Urinary bladder (tissue), 3 donors: ENCODE measurements at regions not wholly inside any gene's neighbourhood (a gene's known extent, or its start where the extent isn't known, plus 50 kb on each side); places are given as distances from the start of the nearest gene placed in this dataset.

Experiments used
- DNase-seq: peaks from one replicate; pipeline ENCODE4 v3.0.0-alpha.2; 2015; ENCODE audit errors: extremely low spot score
- H3K27ac ChIP-seq: one replicate; pipeline ENCODE4 v1.5.1; 2013; ENCODE audit warnings: low read depth, mild to moderate bottlenecking, moderate library complexity
- H3K36me3 ChIP-seq: one replicate; pipeline ENCODE4 v1.6.1; 2013; ENCODE audit warnings: mild to moderate bottlenecking, moderate library complexity; ENCODE audit not compliant: insufficient read depth
- H3K4me1 ChIP-seq: one replicate; pipeline ENCODE4 v1.6.1; 2013; ENCODE audit warnings: mild to moderate bottlenecking, moderate library complexity; ENCODE audit not compliant: insufficient read depth
- H3K4me3 ChIP-seq: one replicate; pipeline ENCODE4 v1.5.1; 2013; ENCODE audit warnings: low read depth, low read length
- WGBS: extraction: QIAGEN DNeasy Blood & Tissue Kit; methylation state at CpG from one replicate; pipeline ENCODE4 v1.1.7; 2013; 5-methylcytosine and 5-hydroxymethylcytosine counted together
- donor health status: healthy with polysubstance abuse.
- donor health status: healthy.

- WGBS, result 74% methylated on average over 3 of the region's 3 CpGs
- no peak overlapping the region for H3K27ac ChIP-seq
- no peak overlapping the region for H3K4me3 ChIP-seq
- H3K4me1 ChIP-seq, result no peaks in the 10 kb centered on the region
- H3K36me3 ChIP-seq, result no peaks in the 10 kb centered on the region
- no peak for DNase-seq
These were observed 433.5 kb upstream of the FAT3 start for GRCh38 chr11:91791171-91791468.

- Histone ChIP-seq H3K27ac (no peak overlapping the region), H3K36me3 (no peaks in the 10 kb centered on the region), H3K4me1 (no peaks in the 10 kb centered on the region), H3K4me3 (no peak overlapping the region)
- no peak for DNase-seq
- 74% methylated on average over 6 of the region's 6 CpGs for WGBS
These were observed 434.1 kb upstream of the FAT3 start for GRCh38 chr11:91790346-91791170.

- no peak overlapping the region for H3K4me3 ChIP-seq
- H3K36me3 ChIP-seq, result no peaks in the 10 kb centered on the region
- DNase-seq, result no peak
- no peaks in the 10 kb centered on the region for H3K4me1 ChIP-seq
- no peak overlapping the region for H3K27ac ChIP-seq
- 90% methylated on average over 1 of the region's 1 CpG for WGBS
These were observed 435.9 kb upstream of the FAT3 start for GRCh38 chr11:91788764-91789163.

- Histone ChIP-seq H3K4me1 (no peaks in the 10 kb centered on the region), H3K27ac (no peak overlapping the region), H3K36me3 (no peaks in the 10 kb centered on the region), H3K4me3 (no peak overlapping the region)
- DNase-seq, result no peak
- 66% methylated on average over 4 of the region's 4 CpGs for WGBS
These were observed 438.5 kb upstream of the FAT3 start for GRCh38 chr11:91786097-91786496.

- Histone ChIP-seq H3K4me3 (no peak overlapping the region), H3K4me1 (no peaks in the 10 kb centered on the region), H3K36me3 (no peaks in the 10 kb centered on the region), H3K27ac (no peak overlapping the region)
- WGBS, result 96% methylated on average over 2 of the region's 2 CpGs
- no peak for DNase-seq
These were observed 441.4 kb upstream of the FAT3 start for GRCh38 chr11:91783173-91783572.

- Histone ChIP-seq H3K4me3 (no peak overlapping the region), H3K36me3 (no peaks in the 10 kb centered on the region), H3K27ac (no peak overlapping the region), H3K4me1 (no peaks in the 10 kb centered on the region)
- DNase-seq, result no peak
- 75% methylated on average over 2 of the region's 2 CpGs for WGBS
These were observed 445.9 kb upstream of the FAT3 start for GRCh38 chr11:91778758-91779157.

GRCh38 chr11:91776655-91777054 is 448.0 kb upstream of the FAT3 start:
- WGBS, result 36% methylated on average over 2 of the region's 2 CpGs
- Histone ChIP-seq H3K4me1 (no peaks in the 10 kb centered on the region), H3K4me3 (no peak overlapping the region), H3K27ac (no peak overlapping the region), H3K36me3 (no peaks in the 10 kb centered on the region)
- no peak for DNase-seq

- H3K36me3 ChIP-seq, result no peaks in the 10 kb centered on the region
- no peak for DNase-seq
- no peak overlapping the region for H3K4me3 ChIP-seq
- H3K27ac ChIP-seq, result no peak overlapping the region
- H3K4me1 ChIP-seq, result no peaks in the 10 kb centered on the region
- WGBS, result 86% methylated on average over 2 of the region's 2 CpGs
These were observed 451.5 kb upstream of the FAT3 start for GRCh38 chr11:91773090-91773489.

- DNase-seq, result no peak
- Histone ChIP-seq H3K4me3 (no peak overlapping the region), H3K4me1 (no peaks in the 10 kb centered on the region), H3K36me3 (no peaks in the 10 kb centered on the region), H3K27ac (no peak overlapping the region)
- WGBS, result 87% methylated on average over 1 of the region's 1 CpG
These were observed 452.7 kb upstream of the FAT3 start for GRCh38 chr11:91771961-91772360.

- WGBS, result 85% methylated on average over 1 of the region's 1 CpG
These were observed 455.8 kb upstream of the FAT3 start for GRCh38 chr11:91768783-91769182.

GRCh38 chr11:91763331-91763730 is 461.3 kb upstream of the FAT3 start:
- H3K36me3 ChIP-seq, result no peaks in the 10 kb centered on the region
- no peaks in the 10 kb centered on the region for H3K4me1 ChIP-seq
- H3K4me3 ChIP-seq, result no peak overlapping the region
- H3K27ac ChIP-seq, result no peak overlapping the region
- no peak for DNase-seq

More at GRCh38 chr11:91768783-91769182, 455.8 kb upstream of the FAT3 start:
- DNase-seq, result no peak
- Histone ChIP-seq H3K36me3 (no peaks in the 10 kb centered on the region), H3K27ac (no peak overlapping the region), H3K4me3 (no peak overlapping the region), H3K4me1 (no peaks in the 10 kb centered on the region)

GRCh38 chr11:91761406-91762025 is 463.1 kb upstream of the FAT3 start:
- H3K4me1 ChIP-seq, result no peaks in the 10 kb centered on the region
- H3K27ac ChIP-seq, result no peak overlapping the region
- H3K36me3 ChIP-seq, result no peaks in the 10 kb centered on the region
- 33% methylated on average over 3 of the region's 3 CpGs for WGBS
- no peak for DNase-seq
- H3K4me3 ChIP-seq, result no peak overlapping the region

- Histone ChIP-seq H3K36me3 (no peaks in the 10 kb centered on the region), H3K4me1 (no peaks in the 10 kb centered on the region), H3K27ac (no peak overlapping the region), H3K4me3 (no peak overlapping the region)
- WGBS, result 49% methylated on average over 1 of the region's 1 CpG
- DNase-seq, result no peak
These were observed 467.7 kb upstream of the FAT3 start for GRCh38 chr11:91756829-91757480.
